ENCODE measurements at regions not wholly inside any gene's neighbourhood (a gene's known extent, or its start where the extent isn't known, plus 50 kb on each side); places are given as distances from the start of the nearest gene placed in this dataset.
"Not testable (repeated sequence)": the region's sequence is repeated elsewhere in the genome, so short reads cannot be mapped to it uniquely, and the experiment has no call there.

GRCh38 chr19:31532034-31532433, 182.8 kb upstream of the TSHZ3 start:
- H3K4me3 ChIP-seq (ENCODE audit: low read length) = no peak overlapping the region
- TF ChIP-seq, protein P1, sequence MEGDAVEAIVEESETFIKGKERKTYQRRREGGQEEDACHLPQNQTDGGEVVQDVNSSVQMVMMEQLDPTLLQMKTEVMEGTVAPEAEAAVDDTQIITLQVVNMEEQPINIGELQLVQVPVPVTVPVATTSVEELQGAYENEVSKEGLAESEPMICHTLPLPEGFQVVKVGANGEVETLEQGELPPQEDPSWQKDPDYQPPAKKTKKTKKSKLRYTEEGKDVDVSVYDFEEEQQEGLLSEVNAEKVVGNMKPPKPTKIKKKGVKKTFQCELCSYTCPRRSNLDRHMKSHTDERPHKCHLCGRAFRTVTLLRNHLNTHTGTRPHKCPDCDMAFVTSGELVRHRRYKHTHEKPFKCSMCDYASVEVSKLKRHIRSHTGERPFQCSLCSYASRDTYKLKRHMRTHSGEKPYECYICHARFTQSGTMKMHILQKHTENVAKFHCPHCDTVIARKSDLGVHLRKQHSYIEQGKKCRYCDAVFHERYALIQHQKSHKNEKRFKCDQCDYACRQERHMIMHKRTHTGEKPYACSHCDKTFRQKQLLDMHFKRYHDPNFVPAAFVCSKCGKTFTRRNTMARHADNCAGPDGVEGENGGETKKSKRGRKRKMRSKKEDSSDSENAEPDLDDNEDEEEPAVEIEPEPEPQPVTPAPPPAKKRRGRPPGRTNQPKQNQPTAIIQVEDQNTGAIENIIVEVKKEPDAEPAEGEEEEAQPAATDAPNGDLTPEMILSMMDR (IDR thresholded peaks at IDR 0.05; ENCODE audit: insufficient read depth, low read depth, low read length, missing control alignments) = no peak
- no peak for DNase-seq (ENCODE audit: low read depth)

DNA sequence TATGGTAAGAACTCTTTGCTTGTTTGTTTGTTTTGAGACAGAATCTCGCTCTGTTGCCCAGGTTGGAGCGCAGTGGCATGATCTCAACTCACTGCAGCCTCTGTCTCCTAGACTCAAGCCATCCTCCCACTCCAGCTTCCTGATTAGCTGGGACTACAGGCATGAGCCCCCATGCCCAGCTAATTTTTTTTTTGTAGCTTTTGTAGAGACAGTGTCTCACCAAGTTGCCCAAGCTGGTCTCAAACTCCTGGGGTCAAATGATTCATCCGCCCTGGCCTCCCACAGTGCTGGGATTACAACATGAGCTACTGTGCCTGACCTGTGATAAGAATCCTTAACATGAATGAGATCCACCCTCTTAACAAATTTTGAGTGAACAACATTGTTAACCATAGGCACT, 183.9 kb upstream of the TSHZ3 start:
- H3K4me3 ChIP-seq (ENCODE audit: low read length) = no peak overlapping the region
- DNase-seq (ENCODE audit: low read depth) = no peak
- TF ChIP-seq, protein P1 (IDR thresholded peaks at IDR 0.05; ENCODE audit: insufficient read depth, low read depth, low read length, missing control alignments) = no peak

DNA sequence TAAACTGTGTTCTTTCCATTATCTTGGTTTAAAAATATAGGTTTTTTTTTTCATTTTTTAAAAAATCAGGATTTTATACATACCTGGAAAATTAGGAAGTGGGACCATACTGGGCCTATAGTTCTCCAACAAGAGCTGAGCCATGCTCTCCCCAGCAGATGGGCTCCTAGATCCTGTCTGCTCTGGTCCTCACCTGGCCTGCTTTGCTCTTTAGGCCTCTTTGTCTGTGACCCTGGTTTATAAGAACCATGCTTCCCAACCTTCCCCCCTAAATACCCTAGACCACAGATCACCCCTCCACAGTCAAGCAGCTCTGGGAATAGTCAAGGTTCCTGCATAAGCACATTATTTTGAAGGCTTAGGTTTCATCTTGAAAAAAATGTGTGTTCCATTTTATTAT, 185.0 kb upstream of the TSHZ3 start:
- H3K4me3 ChIP-seq (ENCODE audit: low read length) = no peak overlapping the region
- TF ChIP-seq, protein P1 (IDR thresholded peaks at IDR 0.05; ENCODE audit: insufficient read depth, low read depth, low read length, missing control alignments) = no peak
- DNase-seq (ENCODE audit: low read depth) = no peak

- TF ChIP-seq, protein P1 (IDR thresholded peaks at IDR 0.05; ENCODE audit: insufficient read depth, low read depth, low read length, missing control alignments) = no peak
- H3K4me3 ChIP-seq (ENCODE audit: low read length) = no peak overlapping the region
- no peak for DNase-seq (ENCODE audit: low read depth)
Observed at GRCh38 chr19:31534786-31535657, 185.8 kb upstream of the TSHZ3 start.

- H3K4me3 ChIP-seq (ENCODE audit: low read length) = no peak overlapping the region
- no peak for DNase-seq (ENCODE audit: low read depth)
- TF ChIP-seq, protein P1 (IDR thresholded peaks at IDR 0.05; ENCODE audit: insufficient read depth, low read depth, low read length, missing control alignments) = no peak
Observed at GRCh38 chr19:31535691-31536460, 186.6 kb upstream of the TSHZ3 start.

- TF ChIP-seq, protein P1 (IDR thresholded peaks at IDR 0.05; ENCODE audit: insufficient read depth, low read depth, low read length, missing control alignments) = no peak
- no peak for DNase-seq (ENCODE audit: low read depth)
- H3K4me3 ChIP-seq (ENCODE audit: low read length) = no peak overlapping the region
Observed at GRCh38 chr19:31537136-31537535, 187.9 kb upstream of the TSHZ3 start.

GRCh38 chr19:31537902-31538301, 188.7 kb upstream of the TSHZ3 start:
- not testable (repeated sequence) for H3K4me3 ChIP-seq (ENCODE audit: low read length); DNase-seq (ENCODE audit: low read depth)

Measured in epithelial cell of esophagus (primary cell).